HepG2 (cell line): ENCODE measurements at regions not wholly inside any gene's neighbourhood (a gene's known extent, or its start where the extent isn't known, plus 50 kb on each side); places are given as distances from the start of the nearest gene placed in this dataset.

Source experiments
- ARID3A ChIP-seq: IDR thresholded peaks from 2 replicates; pipeline ENCODE4 v1.6.1; 2012; ENCODE audit warnings: low read depth, low read length, improper control_type of control experiment
- ARID5B ChIP-seq: IDR thresholded peaks from 2 replicates; pipeline ENCODE4 v1.4.0; 2020; ENCODE audit warnings: mild to moderate bottlenecking, missing genetic modification reagents
- CREM ChIP-seq, 2 experiments: sonication (generic) in 1 of 2; formaldehyde crosslinking in 1 of 2; IDR thresholded peaks; 2 replicates each; pipeline versions ENCODE4 v1.4.0 to v1.6.1; 2016 to 2020; ENCODE audit warnings: antibody characterized with exemption in 1 of 2, mild to moderate bottlenecking in 1 of 2, missing genetic modification reagents in 1 of 2
- EP300 ChIP-seq, 3 experiments: sonication (generic) in 1 of 3; formaldehyde crosslinking in 1 of 3; IDR thresholded peaks; 2 replicates each; pipeline versions ENCODE4 v1.5.1 to v1.6.1; 2011 to 2020; ENCODE audit warnings: low read depth in 2 of 3, low read length in 2 of 3, borderline replicate concordance in 1 of 3, improper control_type of control experiment in 1 of 3, mild to moderate bottlenecking in 1 of 3, missing genetic modification reagents in 1 of 3, moderate library complexity in 1 of 3
- FOXA1 ChIP-seq, 2 experiments: fragments of 450-650 bp in 1 of 2; sonication (generic) in 1 of 2; formaldehyde crosslinking in 1 of 2; IDR thresholded peaks; 2 replicates each; pipeline versions ENCODE4 v1.4.0 to v1.6.1; 2016 to 2020; ENCODE audit warnings: missing genetic modification reagents in 1 of 2
- FOXP1 ChIP-seq, 2 experiments: fragments of 450-650 bp in 1 of 2; IDR thresholded peaks; 2 replicates each; pipeline ENCODE4 v1.6.1; 2017 to 2018; ENCODE audit warnings: antibody characterized with exemption in 1 of 2
- HHEX ChIP-seq: IDR thresholded peaks from 2 replicates; pipeline ENCODE4 v1.6.1; 2016; ENCODE audit warnings: control low read depth
- HNF4A ChIP-seq: sonication (generic); formaldehyde crosslinking; IDR thresholded peaks from 2 replicates; pipeline ENCODE4 v1.4.0; 2020; ENCODE audit warnings: missing genetic modification reagents
- ISX ChIP-seq: sonication (generic); formaldehyde crosslinking; conservative IDR thresholded peaks from 2 replicates; pipeline ENCODE4 v1.5.0; 2020; ENCODE audit warnings: missing genetic modification reagents
- JUNB ChIP-seq: sonication (generic); formaldehyde crosslinking; IDR thresholded peaks from 2 replicates; pipeline ENCODE4 v1.8.0; 2022; ENCODE audit warnings: missing genetic modification reagents, mild to moderate bottlenecking, borderline replicate concordance
- KAT7 ChIP-seq: IDR thresholded peaks from 2 replicates; pipeline ENCODE4 v1.6.1; 2018; ENCODE audit warnings: borderline replicate concordance, missing compliant biosample characterization
- MXD3 ChIP-seq: IDR thresholded peaks from 2 replicates; pipeline ENCODE4 v1.6.1; 2016; ENCODE audit warnings: mild to moderate bottlenecking, missing biosample characterization, missing genetic modification reagents
- NFIC ChIP-seq: IDR thresholded peaks from 2 replicates; pipeline ENCODE4 v1.6.1; 2012; ENCODE audit warnings: mild to moderate bottlenecking, low read length, inconsistent platforms
- PAWR ChIP-seq: sonication (generic); formaldehyde crosslinking; IDR thresholded peaks from 2 replicates; pipeline ENCODE4 v1.4.0; 2020; ENCODE audit warnings: missing genetic modification reagents, mild to moderate bottlenecking, borderline replicate concordance
- SOX5 ChIP-seq: IDR thresholded peaks from 2 replicates; pipeline ENCODE4 v1.6.1; 2016; ENCODE audit warnings: borderline replicate concordance
- TBL1XR1 ChIP-seq: fragments of 150-350 bp; IDR thresholded peaks from 2 replicates; pipeline ENCODE4 v1.6.1; 2014; ENCODE audit warnings: borderline replicate concordance, low read length; ENCODE audit not compliant: partially characterized antibody
- ZNF362 ChIP-seq: sonication (generic); formaldehyde crosslinking; IDR thresholded peaks from 2 replicates; pipeline ENCODE4 v1.4.0; 2020; ENCODE audit warnings: missing genetic modification reagents, mild to moderate bottlenecking, borderline replicate concordance
- ZNF644 ChIP-seq: IDR thresholded peaks from 2 replicates; pipeline ENCODE4 v1.6.1; 2016; ENCODE audit warnings: low read depth
- ZNF749 ChIP-seq: sonication (generic); formaldehyde crosslinking; IDR thresholded peaks from 2 replicates; pipeline ENCODE4 v1.8.0; 2022; ENCODE audit warnings: mild to moderate bottlenecking, missing genetic modification reagents, moderate library complexity, borderline replicate concordance
- ZSCAN22 ChIP-seq: sonication (generic); formaldehyde crosslinking; IDR thresholded peaks from 2 replicates; pipeline ENCODE4 v1.4.0; 2020; ENCODE audit warnings: mild to moderate bottlenecking, missing genetic modification reagents

- TF ChIP-seq TBL1XR1 (peak; percentile 97), ARID3A (peak; percentile 76), FOXA1 (IDR thresholded peaks at IDR 0.05) (no peak), FOXA1 (CRISPR knock-in tag; IDR thresholded peaks at IDR 0.05) (0 out of 2 replicates have a peak, but pooled peaks have one; percentile 29), NFIC (peak; percentile 64; the same call in 1 of the 2 replicates), KAT7 (CRISPR knock-in tag) (no peak), ZNF362 (CRISPR knock-in tag) (peak; percentile 40; the same call in 1 of the 2 replicates), ZNF644 (CRISPR knock-in tag) (no peak), PAWR (CRISPR knock-in tag) (no peak), MXD3 (CRISPR knock-in tag) (no peak), ZSCAN22 (CRISPR knock-in tag) (no peak), CREM (IDR thresholded peaks at IDR 0.05) (peak; percentile 21; the same call in 1 of the 2 replicates), CREM (CRISPR knock-in tag; IDR thresholded peaks at IDR 0.05) (no peak), EP300 (IDR thresholded peaks at IDR 0.05; ENCODE audit: low read depth in 2 of 2, low read length in 2 of 2) (peak in 1 of 2 experiments; percentile 57; a peak in 2 of 4 replicates), EP300 (CRISPR knock-in tag; IDR thresholded peaks at IDR 0.05; ENCODE audit: borderline replicate concordance) (no peak), HNF4A (CRISPR knock-in tag) (peak; percentile 45), ISX (no peak), JUNB (CRISPR knock-in tag) (no peak), ARID5B (CRISPR knock-in tag) (peak; percentile 68), HHEX (CRISPR knock-in tag) (0 out of 2 replicates have a peak, but pooled peaks have one; percentile 42), SOX5 (CRISPR knock-in tag) (peak; percentile 42; the same call in 1 of the 2 replicates), FOXP1 (IDR thresholded peaks at IDR 0.05) (no peak), FOXP1 (CRISPR knock-in tag; IDR thresholded peaks at IDR 0.05) (peak; percentile 86), ZNF749 (no peak)
Measured at GRCh38 chr4:24312261-24312913, 272.0 kb downstream of the DHX15 start (continued).
